ENCODE measurements at regions not wholly inside any gene's neighbourhood (a gene's known extent, or its start where the extent isn't known, plus 50 kb on each side); places are given as distances from the start of the nearest gene placed in this dataset.

- TF ChIP-seq TFDP1 (CRISPR knock-in tag; IDR thresholded peaks at IDR 0.05; ENCODE audit: borderline replicate concordance) = no peak
- TF ChIP-seq ZNF101 (CRISPR knock-in tag; IDR thresholded peaks at IDR 0.05; ENCODE audit: borderline replicate concordance, low read depth) = no peak
Measured at GRCh38 chr1:164930241-164930640, 371.3 kb downstream of the PBX1 start (continued).

- Histone ChIP-seq H3K9me3 (ENCODE audit: low read length) (no peaks in the 10 kb centered on the region), H4K20me1 (ENCODE audit: insufficient read depth, low read length) (no peaks in the 10 kb centered on the region), H3K4me3 (replicated peaks in 1 of 3; ENCODE audit: insufficient read depth in 1 of 3, low read depth in 2 of 3, low read length in 3 of 3) (no peak overlapping the region), H3K27ac (ENCODE audit: extremely low read length, insufficient read depth, low read length) (no peak overlapping the region), H3K4me1 (ENCODE audit: insufficient read depth, low read length) (no peaks in the 10 kb centered on the region), H3K4me2 (ENCODE audit: low read depth, low read length) (no peak overlapping the region), H3K36me3 (replicated peaks in 1 of 2; ENCODE audit: control insufficient read depth in 1 of 2, insufficient read depth in 2 of 2, low read length in 2 of 2) (no peaks in the 10 kb centered on the region), H3K27me3 (ENCODE audit: control insufficient read depth in 1 of 2, insufficient read depth in 2 of 2, low read length in 2 of 2) (no peaks in the 10 kb centered on the region), H3K9ac (ENCODE audit: insufficient read depth, low read depth, low read length) (no peak overlapping the region), H3K79me2 (ENCODE audit: insufficient read depth, low read length) (no peaks in the 10 kb centered on the region), H2AFZ (ENCODE audit: low read length) (no peak overlapping the region)
- 13% methylated on average over 5 of the region's 6 CpGs for WGBS (ENCODE audit: low lambda C conversion rate)
- in situ Hi-C loops (cut with HindIII; ENCODE audit: extremely low pct_ligation_motif_present, low pct_unique_long_range_greater_than_20kb) (no loop called here), intact Hi-C loops (cut with micrococcal nuclease; ENCODE audit: unreplicated experiment) (no loop called here)
- TF ChIP-seq GPBP1L1 (CRISPR knock-in tag; IDR thresholded peaks at IDR 0.05) (no peak), E2F5 (CRISPR knock-in tag; conservative IDR thresholded peaks at IDR 0.05) (no peak), TSC22D2 (CRISPR knock-in tag; IDR thresholded peaks at IDR 0.05; ENCODE audit: borderline replicate concordance) (no peak), ZNF264 (CRISPR knock-in tag; IDR thresholded peaks at IDR 0.05) (no peak), ZNF180 (CRISPR knock-in tag; IDR thresholded peaks at IDR 0.05; ENCODE audit: borderline replicate concordance, low read depth) (no peak), NFYC (CRISPR knock-in tag; IDR thresholded peaks at IDR 0.05) (no peak), ARHGAP35 (CRISPR knock-in tag; IDR thresholded peaks at IDR 0.05; ENCODE audit: borderline replicate concordance) (no peak), ZFP62 (CRISPR knock-in tag; IDR thresholded peaks at IDR 0.05) (no peak), ZNF512B (CRISPR knock-in tag; IDR thresholded peaks at IDR 0.05; ENCODE audit: borderline replicate concordance) (no peak), SMAD9 (CRISPR knock-in tag; IDR thresholded peaks at IDR 0.05) (no peak), NR3C1 (CRISPR knock-in tag; IDR thresholded peaks at IDR 0.05) (no peak)
- BruUV-seq (replicated peaks) = no TSS peak
- ATAC-seq (no peak), FAIRE-seq (no peak), DNase-seq (ENCODE audit: low spot score) (no peak)
- ChIA-PET CTCF (ENCODE audit: low intra/inter-chr PET ratio, low total read pairs) (no interaction called here), POLR2A (no interaction called here)
Measured at GRCh38 chr1:164928232-164928812, 369.3 kb downstream of the PBX1 start.
